H1 (cell line): ENCODE measurements at regions not wholly inside any gene's neighbourhood (a gene's known extent, or its start where the extent isn't known, plus 50 kb on each side); places are given as distances from the start of the nearest gene placed in this dataset.

Experiments
- CTCF ChIA-PET: fragments of 300-600 bp; sonication (Branson Sonifier 250); formaldehyde crosslinking; loops from one replicate; lab custom pipeline; 2021; ENCODE audit not compliant: partially characterized antibody; lab: Charles Lee
- POLR2A ChIA-PET: fragments of 300-600 bp; sonication (Branson Sonifier 250); formaldehyde crosslinking; loops from one replicate; lab custom pipeline; 2021; ENCODE audit warnings: inconsistent platforms; ENCODE audit not compliant: partially characterized antibody; lab: Charles Lee
- DNase-seq, 2 experiments: peaks; one replicate each; pipeline versions ENCODE4 v3.0.0 to v3.0.0-alpha.2; 2010 to 2022; ENCODE audit warnings: low spot score in 2 of 2, low read depth in 1 of 2, mixed read lengths in 1 of 2
- FAIRE-seq: peaks from 2 replicates; lab custom pipeline; 2011; peaks lifted over from hg19 to GRCh38; lab: Jason Lieb, UNC
- H2AFZ ChIP-seq: 2 replicates; pipeline ENCODE4 v1.8.1; 2012; ENCODE audit warnings: low read length, inconsistent platforms
- H2AK5ac ChIP-seq: 2 replicates; pipeline ENCODE4 v1.6.1; 2013; ENCODE audit warnings: low read depth, low read length
- H2BK120ac ChIP-seq: replicated peaks from 2 replicates; pipeline ENCODE3; 2013; ENCODE audit warnings: low read depth, low read length, inconsistent platforms
- H2BK12ac ChIP-seq: 2 replicates; pipeline ENCODE4 v1.6.1; 2013; ENCODE audit warnings: low read depth, low read length
- H2BK15ac ChIP-seq: 2 replicates; pipeline ENCODE4 v1.6.1; 2013; ENCODE audit warnings: low read length
- H2BK20ac ChIP-seq: 2 replicates; pipeline ENCODE4 v1.6.1; 2013; ENCODE audit warnings: low read length
- H2BK5ac ChIP-seq: 2 replicates; pipeline ENCODE4 v1.6.1; 2013; ENCODE audit warnings: low read depth, low read length
- H3K14ac ChIP-seq: 2 replicates; pipeline ENCODE4 v1.6.1; 2013; ENCODE audit warnings: inconsistent platforms; ENCODE audit not compliant: insufficient read length
- H3K18ac ChIP-seq: 2 replicates; pipeline ENCODE4 v1.6.1; 2013; ENCODE audit warnings: low read length; ENCODE audit errors: extremely low read depth
- H3K23ac ChIP-seq: 2 replicates; pipeline ENCODE4 v1.6.1; 2013; ENCODE audit warnings: inconsistent platforms; ENCODE audit not compliant: insufficient read length
- H3K23me2 ChIP-seq: 2 replicates; pipeline ENCODE4 v1.6.1; 2013; ENCODE audit warnings: low read depth, low read length
- H3K27ac ChIP-seq: 2 replicates; pipeline ENCODE4 v1.6.1; 2011; ENCODE audit warnings: low read depth, low read length, inconsistent platforms
- H3K27me3 ChIP-seq, 4 experiments: replicated peaks in 1 of 4; 1 replicate in 1 of 4; 2 replicates in 3 of 4; pipeline versions ENCODE4 v1.6.1 to v1.8.1; 2011 to 2013; ENCODE audit warnings: low read length in 3 of 4, mild to moderate bottlenecking in 3 of 4, inconsistent platforms in 2 of 4, mixed read lengths in 2 of 4, moderate library complexity in 1 of 4; ENCODE audit not compliant: control insufficient read depth in 3 of 4, insufficient read depth in 3 of 4; ENCODE audit errors: extremely low read depth in 1 of 4
- H3K36me3 ChIP-seq, 4 experiments: 2 replicates each; pipeline versions ENCODE4 v1.6.1 to v1.8.1; 2011 to 2013; ENCODE audit warnings: mild to moderate bottlenecking in 4 of 4, low read length in 3 of 4, moderate library complexity in 2 of 4, control low read depth in 1 of 4, inconsistent platforms in 1 of 4; ENCODE audit not compliant: insufficient read depth in 4 of 4, control insufficient read depth in 2 of 4
- H3K4ac ChIP-seq: replicated peaks from 2 replicates; pipeline ENCODE3; 2013; ENCODE audit warnings: low read length, low read depth, mixed read lengths, inconsistent platforms; ENCODE audit not compliant: insufficient read length
- H3K4me1 ChIP-seq, 4 experiments: replicated peaks in 1 of 4; 1 replicate in 1 of 4; 2 replicates in 3 of 4; pipeline versions ENCODE4 v1.6.1 to v1.8.1; 2011 to 2013; ENCODE audit warnings: low read length in 3 of 4, inconsistent platforms in 2 of 4, mixed read lengths in 1 of 4; ENCODE audit not compliant: insufficient read depth in 4 of 4, control insufficient read depth in 3 of 4
- H3K4me2 ChIP-seq, 2 experiments: 2 replicates each; pipeline versions ENCODE4 v1.6.1 to v1.8.1; 2011 to 2013; ENCODE audit warnings: low read depth in 2 of 2, low read length in 2 of 2, control low read depth in 1 of 2, inconsistent platforms in 1 of 2, mild to moderate bottlenecking in 1 of 2; ENCODE audit not compliant: insufficient read depth in 1 of 2
- H3K4me3 ChIP-seq, 4 experiments: fragments of 200-600, 300-600 bp in 1 of 4; sonication (generic), shearing (Covaris generic), sonication (Bioruptor Twin) in 1 of 4; 2 replicates each; pipeline versions ENCODE4 v1.5.1 to v1.8.1; 2011 to 2016; ENCODE audit warnings: low read length in 4 of 4, low read depth in 3 of 4, control low read depth in 2 of 4, inconsistent platforms in 2 of 4, mild to moderate bottlenecking in 2 of 4, mixed read lengths in 1 of 4, moderate library complexity in 1 of 4; ENCODE audit not compliant: insufficient read depth in 2 of 4; ENCODE audit errors: extremely low read depth in 1 of 4
- H3K56ac ChIP-seq: replicated peaks from 2 replicates; pipeline ENCODE3; 2013; ENCODE audit warnings: low read depth, mild to moderate bottlenecking, mixed read lengths, low read length, inconsistent platforms; ENCODE audit not compliant: insufficient read length
- H3K79me1 ChIP-seq: 2 replicates; pipeline ENCODE4 v1.6.1; 2013; ENCODE audit warnings: low read depth, low read length, control low read depth
- H3K79me2 ChIP-seq, 2 experiments: 2 replicates each; pipeline versions ENCODE4 v1.6.1 to v1.8.1; 2012 to 2013; ENCODE audit warnings: low read length in 2 of 2, mild to moderate bottlenecking in 2 of 2, inconsistent platforms in 1 of 2; ENCODE audit not compliant: insufficient read depth in 2 of 2, control insufficient read depth in 1 of 2
- H3K9ac ChIP-seq, 4 experiments: replicated peaks in 1 of 4; 1 replicate in 1 of 4; 2 replicates in 3 of 4; pipeline versions ENCODE4 v1.6.1 to v1.8.1; 2011 to 2013; ENCODE audit warnings: low read depth in 3 of 4, low read length in 3 of 4, control low read depth in 2 of 4, mild to moderate bottlenecking in 2 of 4, moderate library complexity in 2 of 4, inconsistent platforms in 1 of 4; ENCODE audit errors: extremely low read depth in 1 of 4
- H3K9me3 ChIP-seq, 2 experiments: 2 replicates each; pipeline versions ENCODE4 v1.6.1 to v1.8.1; 2012 to 2013; ENCODE audit warnings: mild to moderate bottlenecking in 2 of 2, moderate library complexity in 2 of 2, control low read depth in 1 of 2, inconsistent platforms in 1 of 2, low read depth in 1 of 2, low read length in 1 of 2, mixed read lengths in 1 of 2; ENCODE audit not compliant: insufficient read depth in 2 of 2
- H4K20me1 ChIP-seq, 2 experiments: replicated peaks in 1 of 2; 2 replicates each; pipeline versions ENCODE3 to v1.8.1; 2011 to 2013; ENCODE audit warnings: inconsistent platforms in 2 of 2, low read length in 2 of 2, mild to moderate bottlenecking in 1 of 2; ENCODE audit not compliant: insufficient read depth in 2 of 2, control insufficient read depth in 1 of 2
- H4K5ac ChIP-seq: 2 replicates; pipeline ENCODE4 v1.6.1; 2013; ENCODE audit warnings: low read length, low read depth, mixed read lengths, inconsistent platforms; ENCODE audit not compliant: insufficient read length
- H4K8ac ChIP-seq: 2 replicates; pipeline ENCODE4 v1.8.0; 2013; ENCODE audit warnings: mild to moderate bottlenecking, moderate library complexity, low read length, inconsistent platforms; ENCODE audit not compliant: insufficient read depth; ENCODE audit errors: extremely low read depth
- H4K91ac ChIP-seq: replicated peaks from 2 replicates; pipeline ENCODE3; 2013; ENCODE audit warnings: low read length, mixed read lengths, inconsistent platforms; ENCODE audit not compliant: insufficient read length
- CBX8 ChIP-seq: fragments of 300-800, 300-1000 bp; sonication (generic); IDR thresholded peaks from 2 replicates; pipeline ENCODE4 v1.7.1; 2016; ENCODE audit warnings: low read depth, low read length, borderline replicate concordance
- CTBP2 ChIP-seq: IDR thresholded peaks from 2 replicates; pipeline ENCODE4 v1.7.0; 2011; ENCODE audit warnings: borderline replicate concordance, mild to moderate bottlenecking, moderate library complexity, mixed read lengths, low read length; ENCODE audit not compliant: insufficient read depth, insufficient read length
- EP300 ChIP-seq, 2 experiments: IDR thresholded peaks; 1 replicate in 1 of 2; 2 replicates in 1 of 2; pipeline ENCODE4 v1.6.1; 2011 to 2012; ENCODE audit warnings: low read depth in 2 of 2, low read length in 2 of 2, mild to moderate bottlenecking in 2 of 2, borderline replicate concordance in 1 of 2, inconsistent platforms in 1 of 2, moderate library complexity in 1 of 2
- GABPA ChIP-seq: IDR thresholded peaks from 2 replicates; pipeline ENCODE4 v1.6.1; 2011; ENCODE audit warnings: mild to moderate bottlenecking, low read length, moderate library complexity, borderline replicate concordance; ENCODE audit not compliant: insufficient read depth
- KDM5A ChIP-seq: fragments of 200-600 bp; IDR thresholded peaks from 2 replicates; pipeline ENCODE4 v1.7.1; 2012; ENCODE audit warnings: mild to moderate bottlenecking, low read length, inconsistent platforms, mixed read lengths
- RAD21 ChIP-seq, 2 experiments: IDR thresholded peaks in 1 of 2; conservative IDR thresholded peaks in 1 of 2; 2 replicates each; pipeline ENCODE4 v1.6.1; 2011; ENCODE audit warnings: low read depth in 2 of 2, low read length in 2 of 2, improper control_type of control experiment in 1 of 2, inconsistent platforms in 1 of 2, mild to moderate bottlenecking in 1 of 2, moderate library complexity in 1 of 2
- RNF2 ChIP-seq: fragments of 200-900, 300-1000 bp; sonication (generic); IDR thresholded peaks from 2 replicates; pipeline ENCODE4 v1.7.1; 2016; ENCODE audit warnings: borderline replicate concordance, low read depth, mild to moderate bottlenecking, antibody characterized with exemption, low read length; ENCODE audit not compliant: poor library complexity, severe bottlenecking; ENCODE audit errors: missing control alignments
- SP1 ChIP-seq: IDR thresholded peaks from 2 replicates; pipeline ENCODE4 v1.6.1; 2011; ENCODE audit warnings: low read depth, low read length
- WGBS, 2 experiments: shearing (Covaris generic) in 1 of 2; methylation state at CpG; one replicate each; pipeline versions ENCODE4 v1.1.6 to v1.1.7; 2013 to 2015; ENCODE audit warnings: low lambda C conversion rate in 2 of 2, mixed read lengths in 2 of 2, inconsistent platforms in 1 of 2, low coverage in 1 of 2, missing lambda C conversion rate in 1 of 2; ENCODE audit not compliant: insufficient replicate concordance in 2 of 2, insufficient coverage in 1 of 2, insufficient read length in 1 of 2; ENCODE audit errors: extremely low coverage in 1 of 2, missing lambda C conversion rate in 1 of 2; 5-methylcytosine and 5-hydroxymethylcytosine counted together
- TF ChIP-seq, protein P1 (sequence below), 3 experiments: IDR thresholded peaks; 1 replicate in 2 of 3; 2 replicates in 1 of 3; pipeline versions ENCODE4 v1.5.1 to v1.6.1; 2011; ENCODE audit warnings: low read length in 3 of 3, mild to moderate bottlenecking in 3 of 3, inconsistent platforms in 2 of 3, low read depth in 1 of 3, moderate library complexity in 1 of 3; ENCODE audit not compliant: insufficient read depth in 1 of 3; ENCODE audit errors: control extremely low read depth in 1 of 3

DNA sequence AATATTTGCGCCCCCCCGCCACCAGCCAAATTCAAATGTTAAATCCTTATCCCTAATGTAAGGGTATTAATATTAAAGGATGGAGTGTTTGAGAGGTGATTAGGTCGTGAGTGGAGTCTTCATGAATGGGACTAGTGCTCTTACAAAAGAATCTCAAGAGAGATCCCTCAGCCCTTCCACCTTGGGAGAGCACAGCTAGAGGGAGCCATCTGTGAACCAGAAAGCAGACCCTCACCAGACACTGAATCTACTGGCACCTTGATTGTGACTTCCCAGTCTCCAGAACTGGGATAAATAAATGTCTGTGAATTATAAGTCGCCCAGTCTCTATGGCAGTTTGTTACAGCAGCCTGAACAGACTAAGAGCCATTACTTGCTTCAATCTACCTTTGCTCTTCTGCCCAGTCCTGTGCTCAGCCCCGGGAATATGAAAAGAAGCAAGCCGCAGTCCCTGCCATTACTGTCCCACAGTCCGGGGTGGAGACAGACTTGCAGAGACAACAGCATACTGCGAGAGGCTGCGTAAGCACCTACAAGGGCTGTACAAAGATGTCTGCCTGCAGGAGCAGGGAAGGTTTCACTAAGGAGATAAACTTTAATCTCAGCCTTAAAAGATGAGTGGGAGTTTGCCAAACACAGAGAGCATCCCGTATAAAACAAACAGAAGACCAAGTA is 110.7 kb upstream of the TMCO5A start:
- Histone ChIP-seq H2BK20ac (no peak overlapping the region), H2AK5ac (no peak overlapping the region), H3K79me1 (no peaks in the 10 kb centered on the region), H3K14ac (no peak overlapping the region), H3K4me1 (no peaks in the 10 kb centered on the region), H3K9me3 (no peaks in the 10 kb centered on the region), H3K27me3 (no peaks in the 10 kb centered on the region), H3K56ac (no peak overlapping the region), H3K23me2 (no peaks in the 10 kb centered on the region), H2BK120ac (no peak overlapping the region), H4K5ac (no peak overlapping the region), H2BK5ac (no peak overlapping the region), H3K4me3 (no peak overlapping the region), H3K23ac (no peak overlapping the region), H4K8ac (no peak overlapping the region; the same call in 1 of the 2 replicates), H3K4ac (no peak overlapping the region), H3K27ac (no peak overlapping the region), H3K9ac (no peak overlapping the region), H3K36me3 (no peaks in the 10 kb centered on the region), H4K91ac (no peak overlapping the region), H4K20me1 (no peaks in the 10 kb centered on the region), H2BK12ac (no peak overlapping the region), H2BK15ac (no peak overlapping the region), H3K4me2 (no peak overlapping the region), H3K18ac (no peak overlapping the region), H2AFZ (peak overlapping the region; percentile 96), H3K79me2 (no peaks in the 10 kb centered on the region)
- CTCF ChIA-PET: interaction anchor here (1.0 to 1.4 kb wide), 3 partner anchors 10 to 119 kb away, joined by 3 to 5 read pairs (median 3); no protein-coding TSS in a partner anchor
- DNase-seq: no peak
- POLR2A ChIA-PET: no interaction called here
- no peak for FAIRE-seq
- 87% methylated on average over 10 of the region's 10 CpGs; no CpG with 5 or more reads in 1 of the 2 experiments for WGBS, 2 experiments
- TF ChIP-seq, protein P1, sequence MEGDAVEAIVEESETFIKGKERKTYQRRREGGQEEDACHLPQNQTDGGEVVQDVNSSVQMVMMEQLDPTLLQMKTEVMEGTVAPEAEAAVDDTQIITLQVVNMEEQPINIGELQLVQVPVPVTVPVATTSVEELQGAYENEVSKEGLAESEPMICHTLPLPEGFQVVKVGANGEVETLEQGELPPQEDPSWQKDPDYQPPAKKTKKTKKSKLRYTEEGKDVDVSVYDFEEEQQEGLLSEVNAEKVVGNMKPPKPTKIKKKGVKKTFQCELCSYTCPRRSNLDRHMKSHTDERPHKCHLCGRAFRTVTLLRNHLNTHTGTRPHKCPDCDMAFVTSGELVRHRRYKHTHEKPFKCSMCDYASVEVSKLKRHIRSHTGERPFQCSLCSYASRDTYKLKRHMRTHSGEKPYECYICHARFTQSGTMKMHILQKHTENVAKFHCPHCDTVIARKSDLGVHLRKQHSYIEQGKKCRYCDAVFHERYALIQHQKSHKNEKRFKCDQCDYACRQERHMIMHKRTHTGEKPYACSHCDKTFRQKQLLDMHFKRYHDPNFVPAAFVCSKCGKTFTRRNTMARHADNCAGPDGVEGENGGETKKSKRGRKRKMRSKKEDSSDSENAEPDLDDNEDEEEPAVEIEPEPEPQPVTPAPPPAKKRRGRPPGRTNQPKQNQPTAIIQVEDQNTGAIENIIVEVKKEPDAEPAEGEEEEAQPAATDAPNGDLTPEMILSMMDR (IDR thresholded peaks at IDR 0.05; ENCODE audit: control extremely low read depth in 1 of 3, insufficient read depth in 1 of 3, low read depth in 1 of 3, low read length in 3 of 3): peak in 1 of 3 experiments; percentile 29; a peak in 1 of 4 replicates
- TF ChIP-seq CTBP2 (no peak), RNF2 (no peak), CBX8 (no peak), GABPA (no peak), SP1 (no peak), EP300 (IDR thresholded peaks at IDR 0.05; ENCODE audit: borderline replicate concordance in 1 of 2, low read depth in 2 of 2, low read length in 2 of 2) (no peak), KDM5A (no peak), RAD21 (IDR thresholded peaks at IDR 0.05 in 1 of 2, conservative IDR thresholded peaks at IDR 0.05 in 1 of 2; ENCODE audit: low read depth in 2 of 2, low read length in 2 of 2) (peak in 1 of 2 experiments; percentile 5; a peak in 1 of 4 replicates)
